OCI-LY7 (cell line): ENCODE measurements at regions not wholly inside any gene's neighbourhood (a gene's known extent, or its start where the extent isn't known, plus 50 kb on each side); places are given as distances from the start of the nearest gene placed in this dataset.

Source experiments
- EZH2phosphoT487 ChIP-seq: fragments of 200-600 bp; sonication (generic); IDR thresholded peaks from 2 replicates; pipeline ENCODE4 v1.6.1; 2018; ENCODE audit warnings: low read depth, borderline replicate concordance, mild to moderate bottlenecking, mixed run types, antibody characterized with exemption, low read length, moderate library complexity, mixed read lengths
- TF ChIP-seq, protein P1 (sequence below): fragments of 200-600 bp; sonication (generic); conservative IDR thresholded peaks from 2 replicates; pipeline ENCODE4 v1.5.1; 2014; ENCODE audit warnings: mild to moderate bottlenecking, antibody characterized with exemption, low read length, moderate library complexity, mixed read lengths

GRCh38 chr1:166716620-166717019 lies 122.7 kb upstream of the POGK start:
- TF ChIP-seq, protein P1, sequence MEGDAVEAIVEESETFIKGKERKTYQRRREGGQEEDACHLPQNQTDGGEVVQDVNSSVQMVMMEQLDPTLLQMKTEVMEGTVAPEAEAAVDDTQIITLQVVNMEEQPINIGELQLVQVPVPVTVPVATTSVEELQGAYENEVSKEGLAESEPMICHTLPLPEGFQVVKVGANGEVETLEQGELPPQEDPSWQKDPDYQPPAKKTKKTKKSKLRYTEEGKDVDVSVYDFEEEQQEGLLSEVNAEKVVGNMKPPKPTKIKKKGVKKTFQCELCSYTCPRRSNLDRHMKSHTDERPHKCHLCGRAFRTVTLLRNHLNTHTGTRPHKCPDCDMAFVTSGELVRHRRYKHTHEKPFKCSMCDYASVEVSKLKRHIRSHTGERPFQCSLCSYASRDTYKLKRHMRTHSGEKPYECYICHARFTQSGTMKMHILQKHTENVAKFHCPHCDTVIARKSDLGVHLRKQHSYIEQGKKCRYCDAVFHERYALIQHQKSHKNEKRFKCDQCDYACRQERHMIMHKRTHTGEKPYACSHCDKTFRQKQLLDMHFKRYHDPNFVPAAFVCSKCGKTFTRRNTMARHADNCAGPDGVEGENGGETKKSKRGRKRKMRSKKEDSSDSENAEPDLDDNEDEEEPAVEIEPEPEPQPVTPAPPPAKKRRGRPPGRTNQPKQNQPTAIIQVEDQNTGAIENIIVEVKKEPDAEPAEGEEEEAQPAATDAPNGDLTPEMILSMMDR = no peak
- no peak for TF ChIP-seq EZH2phosphoT487
